IPS-15b (cell line): ENCODE measurements at regions not wholly inside any gene's neighbourhood (a gene's known extent, or its start where the extent isn't known, plus 50 kb on each side); places are given as distances from the start of the nearest gene placed in this dataset.

Experiments
- H3K27me3 ChIP-seq: one replicate; pipeline ENCODE4 v1.6.1; 2013; ENCODE audit warnings: low read length; ENCODE audit not compliant: control insufficient read depth, insufficient read depth
- H3K36me3 ChIP-seq: one replicate; pipeline ENCODE4 v1.6.1; 2013; ENCODE audit warnings: low read length; ENCODE audit not compliant: control insufficient read depth, insufficient read depth
- H3K4me1 ChIP-seq: one replicate; pipeline ENCODE4 v1.6.1; 2013; ENCODE audit warnings: mild to moderate bottlenecking, low read length; ENCODE audit not compliant: control insufficient read depth, insufficient read depth
- H3K4me3 ChIP-seq: one replicate; pipeline ENCODE4 v1.5.1; 2013; ENCODE audit warnings: low read depth, low read length
- H3K9ac ChIP-seq: one replicate; pipeline ENCODE4 v1.6.1; 2013; ENCODE audit warnings: low read depth, mild to moderate bottlenecking, low read length
- H3K9me3 ChIP-seq: one replicate; pipeline ENCODE4 v1.6.1; 2013; ENCODE audit warnings: mild to moderate bottlenecking, low read length; ENCODE audit not compliant: control insufficient read depth, insufficient read depth

DNA sequence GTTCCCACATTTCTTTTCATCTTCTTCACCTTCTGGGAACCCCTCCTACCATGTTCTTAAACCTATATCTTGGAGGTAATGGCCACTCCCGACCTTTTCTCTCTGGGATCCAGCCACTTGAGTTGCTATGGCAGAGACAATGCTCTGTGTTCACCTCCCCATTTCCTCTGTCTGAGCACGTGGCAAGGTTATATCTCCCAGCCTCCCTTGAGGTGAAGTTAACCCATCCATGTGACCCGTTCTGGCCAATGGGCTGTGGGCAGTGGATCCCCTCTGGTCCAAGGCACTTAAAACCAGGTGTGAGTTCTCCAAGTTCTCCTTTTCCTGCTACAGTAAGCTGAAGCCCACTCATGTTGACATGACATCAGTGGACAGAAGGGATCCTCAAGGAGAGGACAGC is 261.4 kb downstream of the LRFN2 start:
- H3K36me3 ChIP-seq: no peaks in the 10 kb centered on the region
- peaks cover 24% of the 10 kb centered on the region for H3K4me1 ChIP-seq
- no peaks in the 10 kb centered on the region for H3K9me3 ChIP-seq
- no peaks in the 10 kb centered on the region for H3K27me3 ChIP-seq
- no peak overlapping the region for H3K9ac ChIP-seq
- no peak overlapping the region for H3K4me3 ChIP-seq

GRCh38 chr6:40325041-40325440 is 262.1 kb downstream of the LRFN2 start:
- Histone ChIP-seq H3K4me3 (no peak overlapping the region), H3K9me3 (no peaks in the 10 kb centered on the region), H3K9ac (no peak overlapping the region), H3K27me3 (peaks cover 2% of the 10 kb centered on the region), H3K36me3 (no peaks in the 10 kb centered on the region), H3K4me1 (peaks cover 20% of the 10 kb centered on the region)

- H3K9ac ChIP-seq: no peak overlapping the region
- no peak overlapping the region for H3K4me3 ChIP-seq
- H3K9me3 ChIP-seq: no peaks in the 10 kb centered on the region
- H3K36me3 ChIP-seq: no peaks in the 10 kb centered on the region
- peaks cover 2% of the 10 kb centered on the region for H3K27me3 ChIP-seq
- peaks cover 13% of the 10 kb centered on the region for H3K4me1 ChIP-seq
Measured at GRCh38 chr6:40323881-40324634, 263.1 kb downstream of the LRFN2 start.

GRCh38 chr6:40322336-40322735 is 264.8 kb downstream of the LRFN2 start:
- H3K9me3 ChIP-seq: no peaks in the 10 kb centered on the region
- H3K4me1 ChIP-seq: peaks cover 6% of the 10 kb centered on the region
- no peaks in the 10 kb centered on the region for H3K36me3 ChIP-seq
- H3K27me3 ChIP-seq: peaks cover 2% of the 10 kb centered on the region
- H3K4me3 ChIP-seq: no peak overlapping the region
- H3K9ac ChIP-seq: no peak overlapping the region

GRCh38 chr6:40321616-40322015 is 265.5 kb downstream of the LRFN2 start:
- Histone ChIP-seq H3K36me3 (no peaks in the 10 kb centered on the region), H3K4me3 (no peak overlapping the region), H3K27me3 (peaks cover 2% of the 10 kb centered on the region), H3K9me3 (no peaks in the 10 kb centered on the region), H3K9ac (no peak overlapping the region), H3K4me1 (peaks cover 6% of the 10 kb centered on the region)

GRCh38 chr6:40320947-40321346 is 266.2 kb downstream of the LRFN2 start:
- Histone ChIP-seq H3K4me3 (no peak overlapping the region), H3K9me3 (no peaks in the 10 kb centered on the region), H3K4me1 (peaks cover 6% of the 10 kb centered on the region), H3K36me3 (no peaks in the 10 kb centered on the region), H3K9ac (no peak overlapping the region), H3K27me3 (peaks cover 2% of the 10 kb centered on the region)

DNA sequence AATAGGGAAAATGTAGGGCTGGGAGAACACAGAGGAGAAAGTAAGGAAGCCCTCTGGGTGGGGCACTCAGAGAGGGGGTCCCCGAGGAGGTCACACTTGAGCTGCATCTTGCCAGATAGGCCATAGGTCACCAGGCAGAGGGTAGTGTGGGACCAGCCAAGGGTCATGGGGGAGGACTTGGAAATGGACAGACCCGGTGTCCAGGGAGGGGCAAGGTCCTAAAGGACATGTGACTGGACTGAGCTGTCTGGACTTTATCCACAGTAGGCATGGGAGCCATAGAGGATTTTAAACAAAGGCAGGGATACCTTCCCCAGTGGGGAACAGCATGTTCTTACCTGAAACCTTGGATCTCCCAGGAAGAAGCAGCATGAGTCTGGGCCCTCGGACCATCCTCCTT is 266.7 kb downstream of the LRFN2 start:
- Histone ChIP-seq H3K4me1 (peaks cover 6% of the 10 kb centered on the region), H3K4me3 (no peak overlapping the region), H3K9ac (no peak overlapping the region), H3K36me3 (no peaks in the 10 kb centered on the region), H3K27me3 (peaks cover 2% of the 10 kb centered on the region), H3K9me3 (no peaks in the 10 kb centered on the region)

- H3K27me3 ChIP-seq: peaks cover 2% of the 10 kb centered on the region
- no peaks in the 10 kb centered on the region for H3K9me3 ChIP-seq
- H3K36me3 ChIP-seq: no peaks in the 10 kb centered on the region
- H3K4me1 ChIP-seq: peaks cover 4% of the 10 kb centered on the region
- no peak overlapping the region for H3K4me3 ChIP-seq
- no peak overlapping the region for H3K9ac ChIP-seq
Measured at GRCh38 chr6:40319124-40319523, 268.0 kb downstream of the LRFN2 start.

- no peak overlapping the region for H3K4me3 ChIP-seq
- no peaks in the 10 kb centered on the region for H3K9me3 ChIP-seq
- H3K27me3 ChIP-seq: no peaks in the 10 kb centered on the region
- H3K4me1 ChIP-seq: no peaks in the 10 kb centered on the region
- H3K9ac ChIP-seq: no peak overlapping the region
- no peaks in the 10 kb centered on the region for H3K36me3 ChIP-seq
Measured at GRCh38 chr6:40315060-40315459, 272.1 kb downstream of the LRFN2 start.

DNA sequence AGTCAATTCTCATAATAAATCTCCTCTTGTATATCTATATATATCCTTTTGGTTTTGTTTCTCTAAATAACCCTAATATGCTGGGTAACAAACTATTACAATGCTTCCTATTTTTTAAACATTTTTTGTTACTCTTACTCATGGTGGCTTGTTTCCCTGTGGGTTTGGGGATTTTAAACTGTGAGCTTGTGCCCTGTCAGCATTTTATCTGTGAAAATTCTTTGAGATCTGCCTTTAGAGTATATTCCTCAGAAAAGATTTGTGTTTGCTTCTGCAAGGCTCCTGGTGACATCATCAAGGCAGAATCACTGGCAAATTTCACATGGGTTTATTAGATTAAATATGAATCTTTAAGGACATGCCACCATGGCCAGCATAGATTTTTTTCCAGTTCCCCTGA is 273.6 kb downstream of the LRFN2 start:
- no peaks in the 10 kb centered on the region for H3K9me3 ChIP-seq
- no peaks in the 10 kb centered on the region for H3K4me1 ChIP-seq
- H3K27me3 ChIP-seq: no peaks in the 10 kb centered on the region
- H3K4me3 ChIP-seq: no peak overlapping the region
- no peaks in the 10 kb centered on the region for H3K36me3 ChIP-seq
- H3K9ac ChIP-seq: no peak overlapping the region

- Histone ChIP-seq H3K4me3 (no peak overlapping the region), H3K4me1 (no peaks in the 10 kb centered on the region), H3K36me3 (no peaks in the 10 kb centered on the region), H3K9ac (no peak overlapping the region), H3K27me3 (no peaks in the 10 kb centered on the region), H3K9me3 (no peaks in the 10 kb centered on the region)
Measured at GRCh38 chr6:40312213-40313015, 274.8 kb downstream of the LRFN2 start.
